ENCODE measurements at regions not wholly inside any gene's neighbourhood (a gene's known extent, or its start where the extent isn't known, plus 50 kb on each side); places are given as distances from the start of the nearest gene placed in this dataset.

- ATAC-seq (ENCODE audit: insufficient read depth, low FRiP score) (no peak), DNase-seq (no peak)
- Histone ChIP-seq H3K9me3 (ENCODE audit: control insufficient read depth in 4 of 4, insufficient read depth in 3 of 4, low read length in 3 of 4) (peaks cover 0 to 7% (median 1%) of the 10 kb centered on the region in 4 donors), H3K4me1 (ENCODE audit: control insufficient read depth in 5 of 5, insufficient read depth in 5 of 5, low read length in 5 of 5) (no peaks in the 10 kb centered on the region), H3K27me3 (ENCODE audit: control insufficient read depth in 3 of 3, insufficient read depth in 3 of 3, low read length in 2 of 3) (peaks cover 0 to 8% (median 0%) of the 10 kb centered on the region in 3 donors), H3K36me3 (ENCODE audit: control insufficient read depth in 4 of 4, insufficient read depth in 4 of 4, low read length in 4 of 4) (no peaks in the 10 kb centered on the region), H3K4me3 (no peak overlapping the region), H3K27ac (ENCODE audit: low read depth in 1 of 2, low read length in 1 of 2) (no peak overlapping the region), H3K9ac (ENCODE audit: insufficient read depth in 1 of 2, low read length in 2 of 2) (no peak overlapping the region)
- WGBS, 2 donors: 73 to 80% methylated on average over 4 of the region's 4 CpGs
- TF ChIP-seq CTCF (IDR thresholded peaks at IDR 0.05; ENCODE audit: control extremely low read depth, extremely low read depth): no peak
Observed at GRCh38 chr16:51272420-51272819, 121.3 kb upstream of the SALL1 start.

GRCh38 chr16:51271156-51271701 lies 120.2 kb upstream of the SALL1 start:
- H3K27ac ChIP-seq (ENCODE audit: low read depth in 1 of 2, low read length in 1 of 2): no peak overlapping the region
- peaks cover 0 to 8% (median 0%) of the 10 kb centered on the region in 3 donors for H3K27me3 ChIP-seq (ENCODE audit: control insufficient read depth in 3 of 3, insufficient read depth in 3 of 3, low read length in 2 of 3)
- H3K4me3 ChIP-seq: no peak overlapping the region
- DNase-seq (no peak), ATAC-seq (ENCODE audit: insufficient read depth, low FRiP score) (no peak)
- H3K9ac ChIP-seq (ENCODE audit: insufficient read depth in 1 of 2, low read length in 2 of 2): no peak overlapping the region
- no peaks in the 10 kb centered on the region for H3K36me3 ChIP-seq (ENCODE audit: control insufficient read depth in 4 of 4, insufficient read depth in 4 of 4, low read length in 4 of 4)
- H3K9me3 ChIP-seq (ENCODE audit: control insufficient read depth in 4 of 4, insufficient read depth in 3 of 4, low read length in 3 of 4): peaks cover 0 to 3% (median 1%) of the 10 kb centered on the region in 4 donors
- H3K4me1 ChIP-seq (ENCODE audit: control insufficient read depth in 5 of 5, insufficient read depth in 5 of 5, low read length in 5 of 5): no peaks in the 10 kb centered on the region
- no peak for TF ChIP-seq CTCF (IDR thresholded peaks at IDR 0.05; ENCODE audit: control extremely low read depth, extremely low read depth)
- WGBS, 2 donors: 52% methylated on average over 5 of the region's 5 CpGs

- ATAC-seq (ENCODE audit: insufficient read depth, low FRiP score) (no peak), DNase-seq (no peak)
- no peak overlapping the region for H3K27ac ChIP-seq (ENCODE audit: low read depth in 1 of 2, low read length in 1 of 2)
- H3K4me1 ChIP-seq (ENCODE audit: control insufficient read depth in 5 of 5, insufficient read depth in 5 of 5, low read length in 5 of 5): no peaks in the 10 kb centered on the region
- no peaks in the 10 kb centered on the region for H3K36me3 ChIP-seq (ENCODE audit: control insufficient read depth in 4 of 4, insufficient read depth in 4 of 4, low read length in 4 of 4)
- H3K9me3 ChIP-seq (ENCODE audit: control insufficient read depth in 4 of 4, insufficient read depth in 3 of 4, low read length in 3 of 4): peaks cover 0 to 7% (median 2%) of the 10 kb centered on the region in 4 donors
- no peak overlapping the region for H3K9ac ChIP-seq (ENCODE audit: insufficient read depth in 1 of 2, low read length in 2 of 2)
- H3K27me3 ChIP-seq (ENCODE audit: control insufficient read depth in 3 of 3, insufficient read depth in 3 of 3, low read length in 2 of 3): peaks cover 0 to 6% (median 0%) of the 10 kb centered on the region in 3 donors
- no peak overlapping the region for H3K4me3 ChIP-seq
- no peak for TF ChIP-seq CTCF (IDR thresholded peaks at IDR 0.05; ENCODE audit: control extremely low read depth, extremely low read depth)
- 27 to 35% methylated on average over 4 of the region's 4 CpGs for WGBS, 2 donors
Observed at GRCh38 chr16:51268237-51268636, 117.2 kb upstream of the SALL1 start.

- H3K27me3 ChIP-seq (ENCODE audit: control insufficient read depth in 3 of 3, insufficient read depth in 3 of 3, low read length in 2 of 3): peaks cover 0 to 6% (median 0%) of the 10 kb centered on the region in 3 donors
Observed at GRCh38 chr16:51267681-51268080, 116.6 kb upstream of the SALL1 start.

More at GRCh38 chr16:51267681-51268080, 116.6 kb upstream of the SALL1 start:
- Histone ChIP-seq H3K9me3 (ENCODE audit: control insufficient read depth in 4 of 4, insufficient read depth in 3 of 4, low read length in 3 of 4) (peaks cover 0 to 7% (median 2%) of the 10 kb centered on the region in 4 donors), H3K4me1 (ENCODE audit: control insufficient read depth in 5 of 5, insufficient read depth in 5 of 5, low read length in 5 of 5) (no peaks in the 10 kb centered on the region), H3K4me3 (no peak overlapping the region), H3K27ac (ENCODE audit: low read depth in 1 of 2, low read length in 1 of 2) (no peak overlapping the region), H3K36me3 (ENCODE audit: control insufficient read depth in 4 of 4, insufficient read depth in 4 of 4, low read length in 4 of 4) (no peaks in the 10 kb centered on the region), H3K9ac (ENCODE audit: insufficient read depth in 1 of 2, low read length in 2 of 2) (no peak overlapping the region)
- no peak for TF ChIP-seq CTCF (IDR thresholded peaks at IDR 0.05; ENCODE audit: control extremely low read depth, extremely low read depth)
- no peak for ATAC-seq (ENCODE audit: insufficient read depth, low FRiP score)
- WGBS, 2 donors: 65 to 70% methylated on average over 3 of the region's 3 CpGs
- DNase-seq: no peak

Measured in lung (tissue), 11 donors.